T1000 (cell line): ENCODE measurements at regions not wholly inside any gene's neighbourhood (a gene's known extent, or its start where the extent isn't known, plus 50 kb on each side); places are given as distances from the start of the nearest gene placed in this dataset.
"Not testable (repeated sequence)": the region's sequence is repeated elsewhere in the genome, so short reads cannot be mapped to it uniquely, and the experiment has no call there.

Source experiments
- DNase-seq: peaks from one replicate; lab custom pipeline; 2025; ENCODE audit warnings: mixed read lengths; lab: John Stamatoyannopoulos, UW

GRCh38 chr2:65789923-65790675 lies 357.7 kb upstream of the SPRED2 start:
- DNase-seq, result no peak

- no peak for DNase-seq
Measured at GRCh38 chr2:65788556-65788955, 356.2 kb upstream of the SPRED2 start.

GRCh38 chr2:65786765-65787164 lies 354.4 kb upstream of the SPRED2 start:
- no peak for DNase-seq

GRCh38 chr2:65786007-65786717 lies 353.8 kb upstream of the SPRED2 start:
- no peak for DNase-seq

GRCh38 chr2:65782996-65783650 lies 350.7 kb upstream of the SPRED2 start:
- no peak for DNase-seq

- no peak for DNase-seq
Measured at GRCh38 chr2:65782186-65782585, 349.8 kb upstream of the SPRED2 start.

GRCh38 chr2:65781756-65782155 lies 349.4 kb upstream of the SPRED2 start:
- DNase-seq, result no peak

GRCh38 chr2:65779021-65779420 lies 346.6 kb upstream of the SPRED2 start:
- DNase-seq, result no peak

GRCh38 chr2:65778137-65778536 lies 345.7 kb upstream of the SPRED2 start:
- DNase-seq, result no peak

- no peak for DNase-seq
Measured at GRCh38 chr2:65775839-65776238, 343.4 kb upstream of the SPRED2 start.

GRCh38 chr2:65767946-65768345 lies 335.5 kb upstream of the SPRED2 start:
- DNase-seq, result no peak

- no peak for DNase-seq
Measured at GRCh38 chr2:65766768-65767267, 334.4 kb upstream of the SPRED2 start.

GRCh38 chr2:65765376-65765775 lies 333.0 kb upstream of the SPRED2 start:
- no peak for DNase-seq

GRCh38 chr2:65762068-65762467 lies 329.7 kb upstream of the SPRED2 start:
- no peak for DNase-seq

- no peak for DNase-seq
Measured at GRCh38 chr2:65754219-65754618, 321.8 kb upstream of the SPRED2 start.

GRCh38 chr2:65751408-65751807 lies 319.0 kb upstream of the SPRED2 start:
- no peak for DNase-seq

- no peak for DNase-seq
Measured at GRCh38 chr2:65749545-65749944, 317.1 kb upstream of the SPRED2 start.

GRCh38 chr2:65747875-65748274 lies 315.5 kb upstream of the SPRED2 start:
- not testable (repeated sequence) for DNase-seq

- DNase-seq, result no peak
Measured at GRCh38 chr2:65746931-65747675, 314.7 kb upstream of the SPRED2 start.

GRCh38 chr2:65744477-65745200 lies 312.2 kb upstream of the SPRED2 start:
- DNase-seq, result no peak

GRCh38 chr2:65742977-65743376 lies 310.6 kb upstream of the SPRED2 start:
- no peak for DNase-seq
